Activated CD8-positive, alpha-beta memory T cell treated with anti-CD3 and anti-CD28 coated beads, Interleukin-2, amount 10 ng/mL, durations not matched to agents 7 days and 5 days (primary cell): ENCODE measurements at regions not wholly inside any gene's neighbourhood (a gene's known extent, or its start where the extent isn't known, plus 50 kb on each side); places are given as distances from the start of the nearest gene placed in this dataset.

ENCODE experiments used
- ATAC-seq: fragments of 150-1000 bp; cut with Tn5 transposase; one replicate; pipeline ENCODE4 v1.10.0; 2021; ENCODE audit warnings: moderate library complexity
- CTCF ChIA-PET: fragments of 350-600 bp; sonication (Branson Sonifier 250); formaldehyde crosslinking; loops from one replicate; lab custom pipeline; 2021; ENCODE audit warnings: antibody characterized with exemption; lab: Charles Lee
- DNase-seq: peaks from one replicate; pipeline ENCODE4 v3.0.0-alpha.2; 2020
- H3K27ac Mint-ChIP-seq: one replicate; pipeline ENCODE4 v1.8.0; 2021; ENCODE audit warnings: mild to moderate bottlenecking, mixed read lengths
- H3K27me3 Mint-ChIP-seq: one replicate; pipeline ENCODE4 v1.8.0; 2021; ENCODE audit warnings: mixed read lengths
- H3K36me3 Mint-ChIP-seq: one replicate; pipeline ENCODE4 v1.8.0; 2021; ENCODE audit warnings: mild to moderate bottlenecking, mixed read lengths
- H3K4me1 Mint-ChIP-seq: one replicate; pipeline ENCODE4 v1.8.0; 2021; ENCODE audit warnings: mixed read lengths
- H3K4me3 Mint-ChIP-seq: one replicate; pipeline ENCODE4 v1.8.0; 2021; ENCODE audit warnings: mild to moderate bottlenecking, moderate library complexity, mixed read lengths
- H3K9me3 Mint-ChIP-seq: one replicate; pipeline ENCODE4 v1.8.0; 2022; ENCODE audit warnings: low read depth, mixed read lengths

DNA sequence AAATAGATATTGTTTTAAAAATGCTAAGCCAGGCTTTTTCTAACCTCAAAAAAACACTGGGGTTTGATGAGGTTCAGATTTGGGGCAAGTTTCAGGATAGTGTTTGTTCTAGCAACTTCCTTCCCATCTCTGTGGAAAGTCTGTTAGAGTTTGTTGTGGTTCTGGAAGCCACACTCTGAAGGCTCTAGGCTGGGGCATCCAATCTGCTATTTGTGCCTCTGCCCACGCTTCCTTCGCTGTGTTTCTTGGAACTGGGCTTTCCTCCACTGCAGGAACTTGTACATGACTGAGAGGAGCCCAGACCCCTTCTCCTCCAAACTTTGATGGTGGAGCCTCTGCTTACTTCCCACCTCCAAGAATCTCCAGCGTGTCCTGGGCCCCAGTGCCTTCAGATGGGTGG, 108.5 kb upstream of the SLC25A13 start:
- Mint-ChIP-seq H3K27me3 (peaks cover 29% of the 10 kb centered on the region), H3K9me3 (no peaks in the 10 kb centered on the region), H3K4me3 (no peak overlapping the region), H3K4me1 (peaks cover 10% of the 10 kb centered on the region), H3K36me3 (no peaks in the 10 kb centered on the region), H3K27ac (no peak overlapping the region)
- ATAC-seq (no peak), DNase-seq (no peak)
- CTCF ChIA-PET, result no interaction called here

DNA sequence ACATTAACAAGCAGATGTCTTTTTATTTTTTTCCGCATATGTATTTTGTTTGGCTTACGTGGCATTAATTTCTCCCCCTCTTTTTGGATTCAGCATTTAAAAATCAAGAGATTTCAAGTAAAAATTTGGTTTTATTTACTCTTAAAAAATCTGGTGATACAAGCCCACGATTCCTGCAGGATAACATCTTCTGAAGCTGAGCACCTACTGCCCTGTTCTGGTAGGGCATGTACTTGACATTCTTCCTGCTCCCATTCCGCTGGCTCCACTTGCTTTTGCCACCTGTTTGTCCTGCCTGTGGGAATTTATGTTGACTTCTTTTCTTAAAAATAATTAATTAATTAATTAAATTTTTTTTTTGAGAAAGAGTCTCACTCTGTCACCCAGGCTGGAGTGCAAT, 105.2 kb upstream of the SLC25A13 start:
- DNase-seq, result no peak
- peaks cover 31% of the 10 kb centered on the region for H3K27me3 Mint-ChIP-seq
- CTCF ChIA-PET, result interaction anchor here (0.8 kb wide), 1 partner anchor 10 kb away, joined by 3 read pairs; no protein-coding TSS in a partner anchor
- H3K4me3 Mint-ChIP-seq, result no peak overlapping the region
- no peaks in the 10 kb centered on the region for H3K36me3 Mint-ChIP-seq
- no peaks in the 10 kb centered on the region for H3K9me3 Mint-ChIP-seq
- no peak overlapping the region for H3K27ac Mint-ChIP-seq
- H3K4me1 Mint-ChIP-seq, result peaks cover 10% of the 10 kb centered on the region
- ATAC-seq, result no peak

DNA sequence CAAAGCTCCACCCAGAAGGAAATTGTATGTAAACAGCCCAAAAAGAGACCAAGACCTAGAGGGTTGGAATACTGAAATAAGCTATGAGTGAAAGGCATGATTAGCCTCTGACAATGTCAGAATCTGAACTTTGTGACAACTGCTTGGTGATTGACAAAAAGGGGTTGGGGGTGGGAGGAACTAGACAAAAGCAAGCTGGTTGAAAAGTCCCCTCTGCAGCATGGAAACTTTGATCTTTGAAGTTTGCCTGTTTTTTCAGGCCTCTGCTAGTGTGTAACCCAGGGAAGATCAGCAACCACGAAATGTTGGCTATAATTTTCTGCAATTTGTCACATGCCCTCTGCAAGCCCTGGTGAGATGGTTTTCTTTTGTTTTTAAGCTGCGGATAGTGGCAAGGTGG, 104.8 kb upstream of the SLC25A13 start:
- CTCF ChIA-PET, result interaction anchor here (0.8 to 1.0 kb wide), 2 partner anchors 10 to 96 kb away, joined by 3 read pairs; no protein-coding TSS in a partner anchor
- H3K9me3 Mint-ChIP-seq, result no peaks in the 10 kb centered on the region
- peaks cover 10% of the 10 kb centered on the region for H3K4me1 Mint-ChIP-seq
- ATAC-seq (no peak), DNase-seq (no peak)
- no peaks in the 10 kb centered on the region for H3K36me3 Mint-ChIP-seq
- H3K27me3 Mint-ChIP-seq, result peaks cover 35% of the 10 kb centered on the region
- no peak overlapping the region for H3K27ac Mint-ChIP-seq
- no peak overlapping the region for H3K4me3 Mint-ChIP-seq

DNA sequence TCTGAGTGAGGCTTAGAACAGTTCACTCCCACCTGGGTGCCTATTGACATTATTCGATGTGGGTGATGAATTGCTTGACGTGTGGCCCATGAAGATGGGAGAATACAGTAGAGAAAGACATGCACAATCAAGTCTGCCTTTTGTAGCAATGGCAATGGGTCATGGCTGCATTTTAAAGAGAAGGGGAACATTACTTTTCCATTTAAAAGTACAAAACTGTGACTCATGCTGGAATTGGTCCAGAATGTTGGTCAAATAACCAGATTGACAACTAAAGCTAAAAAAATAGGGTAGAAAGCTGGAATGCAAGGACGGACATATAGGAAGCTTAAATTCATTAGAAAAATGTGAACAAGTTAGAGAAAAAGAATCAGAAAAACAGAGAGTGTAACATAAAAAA, 104.1 kb upstream of the SLC25A13 start:
- Mint-ChIP-seq H3K27me3 (peaks cover 36% of the 10 kb centered on the region), H3K36me3 (no peaks in the 10 kb centered on the region), H3K9me3 (no peaks in the 10 kb centered on the region), H3K27ac (no peak overlapping the region), H3K4me1 (peaks cover 10% of the 10 kb centered on the region), H3K4me3 (no peak overlapping the region)
- DNase-seq, result no peak
- CTCF ChIA-PET, result interaction anchor here (0.8 to 1.0 kb wide), 2 partner anchors 11 to 96 kb away, joined by 3 read pairs; no protein-coding TSS in a partner anchor
- no peak for ATAC-seq

DNA sequence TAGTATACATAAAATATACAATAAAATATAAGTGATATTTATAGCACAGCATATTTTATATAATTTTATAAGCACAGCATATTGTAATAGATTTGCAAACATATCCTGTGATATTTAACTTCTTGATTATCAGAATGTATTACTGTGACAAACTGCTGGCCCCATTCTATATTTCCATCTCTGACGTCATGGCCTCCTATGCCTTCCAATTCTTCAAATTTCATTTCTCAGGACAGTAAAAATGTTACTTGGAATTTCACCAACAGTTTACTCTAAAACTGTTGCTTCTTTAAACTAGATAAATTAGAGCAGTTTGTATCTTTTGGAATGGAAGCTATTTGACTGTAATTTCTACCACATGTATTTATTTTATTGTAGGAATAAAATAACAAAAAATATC, 102.5 kb upstream of the SLC25A13 start:
- CTCF ChIA-PET, result no interaction called here
- no peak overlapping the region for H3K27ac Mint-ChIP-seq
- no peak for ATAC-seq
- H3K4me1 Mint-ChIP-seq, result no peaks in the 10 kb centered on the region
- H3K9me3 Mint-ChIP-seq, result no peaks in the 10 kb centered on the region
- H3K4me3 Mint-ChIP-seq, result no peak overlapping the region
- H3K27me3 Mint-ChIP-seq, result peaks cover 33% of the 10 kb centered on the region
- no peaks in the 10 kb centered on the region for H3K36me3 Mint-ChIP-seq
- no peak for DNase-seq

DNA sequence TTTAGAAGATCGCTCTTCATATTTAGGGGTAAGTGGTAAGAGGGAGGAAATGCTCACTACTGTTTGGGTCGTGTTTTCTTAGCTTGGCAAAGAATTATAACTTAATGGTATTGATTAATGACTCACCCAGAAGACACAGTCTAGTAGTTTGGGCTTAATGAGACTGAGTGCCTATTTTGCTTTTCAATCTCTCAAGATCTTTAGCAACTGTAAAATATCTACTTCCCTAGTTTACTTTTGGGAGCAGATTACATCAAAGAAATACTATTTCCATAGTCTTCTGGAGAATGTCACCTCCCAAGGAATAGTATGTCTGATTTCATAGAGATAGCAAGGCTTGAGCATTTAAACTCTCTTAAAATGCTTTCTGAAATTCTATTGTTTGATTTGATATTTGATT, 100.5 kb upstream of the SLC25A13 start:
- CTCF ChIA-PET, result interaction anchor here (1.9 kb wide), 1 partner anchor 605 kb away, joined by 5 read pairs; no protein-coding TSS in a partner anchor
- no peaks in the 10 kb centered on the region for H3K4me1 Mint-ChIP-seq
- no peaks in the 10 kb centered on the region for H3K36me3 Mint-ChIP-seq
- peaks cover 32% of the 10 kb centered on the region for H3K27me3 Mint-ChIP-seq
- H3K9me3 Mint-ChIP-seq, result no peaks in the 10 kb centered on the region
- DNase-seq (no peak), ATAC-seq (no peak)
- H3K27ac Mint-ChIP-seq, result no peak overlapping the region
- no peak overlapping the region for H3K4me3 Mint-ChIP-seq

DNA sequence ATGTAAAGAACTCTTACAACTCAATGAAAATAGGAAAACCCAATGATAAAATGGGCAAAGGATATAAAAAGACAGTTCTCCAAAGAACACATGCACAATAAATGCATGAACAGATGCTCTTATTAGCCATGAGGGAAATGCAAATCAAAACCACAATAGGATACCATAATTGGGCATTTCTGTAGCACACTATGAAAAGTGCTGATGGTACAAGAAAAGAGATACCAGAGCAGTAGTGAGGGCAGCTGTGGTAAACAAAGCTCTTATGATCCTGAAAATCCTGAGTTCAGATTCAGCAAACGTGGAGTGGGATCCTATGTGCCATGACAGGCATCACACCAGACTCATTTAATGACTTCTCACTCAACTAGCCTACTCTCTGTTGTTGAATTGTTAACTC, 96.7 kb upstream of the SLC25A13 start:
- Mint-ChIP-seq H3K4me1 (peaks cover 3% of the 10 kb centered on the region), H3K36me3 (no peaks in the 10 kb centered on the region), H3K27ac (no peak overlapping the region), H3K27me3 (peaks cover 33% of the 10 kb centered on the region), H3K9me3 (no peaks in the 10 kb centered on the region), H3K4me3 (no peak overlapping the region)
- CTCF ChIA-PET, result interaction anchor here (0.6 kb wide), 1 partner anchor 1273 kb away, joined by 3 read pairs; no protein-coding TSS in a partner anchor
- no peak for ATAC-seq
- DNase-seq, result no peak

DNA sequence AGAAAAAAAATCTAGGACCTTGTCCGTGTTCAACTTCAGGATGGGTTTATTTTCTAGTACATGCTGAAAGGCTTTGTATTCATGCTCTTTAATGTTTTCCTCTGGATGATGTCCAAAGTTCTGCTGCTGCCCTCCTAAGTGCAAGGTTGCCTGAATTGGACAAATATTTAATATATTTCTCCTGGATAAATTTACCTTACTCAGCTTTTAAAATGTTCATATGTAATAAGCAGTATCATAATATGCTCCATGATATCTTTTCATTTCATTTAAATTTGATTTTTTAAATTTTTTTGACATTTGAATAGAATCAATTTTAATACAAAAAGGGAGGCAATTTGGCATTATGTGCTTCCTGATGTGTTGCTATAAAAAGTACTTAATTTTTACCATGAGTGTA, 95.9 kb upstream of the SLC25A13 start:
- Mint-ChIP-seq H3K27ac (no peak overlapping the region), H3K4me3 (no peak overlapping the region), H3K36me3 (no peaks in the 10 kb centered on the region), H3K27me3 (peaks cover 33% of the 10 kb centered on the region), H3K9me3 (no peaks in the 10 kb centered on the region), H3K4me1 (peaks cover 3% of the 10 kb centered on the region)
- CTCF ChIA-PET, result no interaction called here
- no peak for DNase-seq
- ATAC-seq, result no peak

DNA sequence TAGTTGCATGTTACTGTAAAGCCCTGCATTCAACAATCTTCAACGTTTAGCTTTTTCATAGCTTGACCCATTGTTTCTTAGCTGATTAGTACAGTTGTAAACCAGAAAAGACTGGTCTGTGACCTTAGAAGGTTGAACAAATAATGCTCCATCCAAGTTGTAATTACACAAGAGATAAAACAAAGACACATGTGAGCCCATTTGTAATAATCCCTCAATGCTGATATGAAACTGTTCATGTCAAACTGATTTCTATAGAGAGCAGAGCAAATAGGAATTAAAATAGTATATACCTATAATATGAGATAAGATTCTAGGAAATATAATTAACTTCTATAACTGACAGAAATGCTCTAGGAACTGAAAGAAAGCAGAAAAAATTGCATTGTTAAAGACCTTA, 94.7 kb upstream of the SLC25A13 start:
- peaks cover 3% of the 10 kb centered on the region for H3K4me1 Mint-ChIP-seq
- CTCF ChIA-PET, result no interaction called here
- no peak overlapping the region for H3K27ac Mint-ChIP-seq
- no peak overlapping the region for H3K4me3 Mint-ChIP-seq
- H3K9me3 Mint-ChIP-seq, result no peaks in the 10 kb centered on the region
- ATAC-seq, result no peak
- no peaks in the 10 kb centered on the region for H3K36me3 Mint-ChIP-seq
- peaks cover 25% of the 10 kb centered on the region for H3K27me3 Mint-ChIP-seq
- no peak for DNase-seq

DNA sequence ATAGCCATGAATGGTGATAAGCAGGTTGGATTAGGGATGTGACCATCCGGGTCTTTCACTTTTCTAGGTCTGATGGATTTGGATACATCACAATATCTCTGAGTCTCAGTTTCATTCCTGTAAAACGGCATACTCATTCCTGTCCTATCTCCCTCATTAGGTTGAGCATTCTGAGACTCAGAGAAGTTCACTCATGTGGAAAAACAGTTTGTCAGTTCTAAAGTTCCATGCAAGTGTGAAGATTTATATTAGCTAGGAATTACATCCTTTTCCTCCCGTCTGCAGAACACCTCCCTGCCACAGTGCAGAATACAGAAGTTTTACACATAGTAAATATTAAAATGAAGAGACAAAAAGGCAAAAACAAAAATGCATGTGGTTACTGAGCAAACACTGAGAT, 94.2 kb upstream of the SLC25A13 start:
- H3K4me3 Mint-ChIP-seq, result no peak overlapping the region
- DNase-seq (no peak), ATAC-seq (no peak)
- CTCF ChIA-PET, result interaction anchor here (0.6 kb wide), 1 partner anchor 125 kb away, joined by 3 read pairs; no protein-coding TSS in a partner anchor
- H3K27me3 Mint-ChIP-seq, result peaks cover 24% of the 10 kb centered on the region
- H3K4me1 Mint-ChIP-seq, result peaks cover 3% of the 10 kb centered on the region
- H3K27ac Mint-ChIP-seq, result no peak overlapping the region
- no peaks in the 10 kb centered on the region for H3K36me3 Mint-ChIP-seq
- no peaks in the 10 kb centered on the region for H3K9me3 Mint-ChIP-seq

DNA sequence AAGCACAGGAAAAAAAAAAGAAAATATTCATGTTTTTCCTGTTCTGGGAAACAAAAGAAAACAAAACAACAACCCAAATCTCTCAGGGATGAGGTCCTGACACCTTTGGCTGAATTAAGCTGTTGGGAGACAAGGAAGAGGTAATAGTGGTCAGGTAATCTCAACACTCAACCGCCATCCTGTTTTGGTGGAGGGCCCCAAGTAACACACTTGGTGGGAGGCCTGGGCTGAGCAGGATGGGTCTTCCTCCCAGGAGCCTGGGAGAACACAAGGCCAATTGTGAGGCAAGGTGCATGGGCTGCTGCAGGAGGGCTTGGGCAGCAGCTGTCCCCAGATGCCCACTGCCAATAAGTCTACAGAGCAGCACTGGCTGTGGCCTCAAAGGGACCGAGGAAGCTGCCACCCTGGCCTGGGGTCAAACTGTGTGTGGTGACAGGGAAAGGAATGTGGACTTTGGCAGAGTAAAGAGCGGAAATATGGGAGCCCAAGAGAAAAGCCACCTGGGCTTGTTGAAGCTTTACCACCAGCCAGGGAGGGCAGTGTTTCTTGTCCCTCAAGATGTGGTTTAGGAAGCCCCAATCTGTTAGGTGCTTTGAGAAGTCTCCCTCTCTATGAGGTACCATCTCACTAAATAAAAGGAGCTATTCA, 93.5 kb upstream of the SLC25A13 start:
- no peak overlapping the region for H3K4me3 Mint-ChIP-seq
- H3K9me3 Mint-ChIP-seq, result no peaks in the 10 kb centered on the region
- H3K4me1 Mint-ChIP-seq, result peaks cover 3% of the 10 kb centered on the region
- no peaks in the 10 kb centered on the region for H3K36me3 Mint-ChIP-seq
- peaks cover 24% of the 10 kb centered on the region for H3K27me3 Mint-ChIP-seq
- ATAC-seq (no peak), DNase-seq (no peak)
- CTCF ChIA-PET, result interaction anchor here (0.6 to 4.1 kb wide), 2 partner anchors 126 to 612 kb away, joined by 3 to 14 read pairs; no protein-coding TSS in a partner anchor
- H3K27ac Mint-ChIP-seq, result no peak overlapping the region

DNA sequence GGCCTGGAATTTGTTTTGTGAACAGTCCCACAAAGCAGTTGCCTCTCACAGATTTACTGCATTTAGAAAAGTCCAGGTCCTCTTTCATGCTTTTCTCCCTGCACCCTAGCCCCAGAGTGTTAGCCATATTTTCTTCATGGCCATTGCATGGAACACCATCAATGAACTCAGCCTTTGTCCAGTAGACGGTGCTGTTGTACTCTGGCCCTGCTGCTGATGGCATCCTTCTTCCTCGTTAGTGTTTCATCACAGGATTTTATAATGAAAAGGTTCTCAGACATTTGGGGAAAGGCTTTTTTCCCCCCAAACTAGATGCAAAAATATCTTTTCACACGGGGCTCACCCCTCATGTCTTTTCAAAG, 93.0 kb upstream of the SLC25A13 start:
- H3K27me3 Mint-ChIP-seq, result peaks cover 26% of the 10 kb centered on the region
- DNase-seq (peak; percentile 66), ATAC-seq (peak; percentile 77)
- CTCF ChIA-PET, result interaction anchor here (4.1 kb wide), 1 partner anchor 613 kb away, joined by 14 read pairs; no protein-coding TSS in a partner anchor
- peaks cover 3% of the 10 kb centered on the region for H3K4me1 Mint-ChIP-seq
- H3K9me3 Mint-ChIP-seq, result no peaks in the 10 kb centered on the region
- no peaks in the 10 kb centered on the region for H3K36me3 Mint-ChIP-seq
- no peak overlapping the region for H3K27ac Mint-ChIP-seq
- no peak overlapping the region for H3K4me3 Mint-ChIP-seq

DNA sequence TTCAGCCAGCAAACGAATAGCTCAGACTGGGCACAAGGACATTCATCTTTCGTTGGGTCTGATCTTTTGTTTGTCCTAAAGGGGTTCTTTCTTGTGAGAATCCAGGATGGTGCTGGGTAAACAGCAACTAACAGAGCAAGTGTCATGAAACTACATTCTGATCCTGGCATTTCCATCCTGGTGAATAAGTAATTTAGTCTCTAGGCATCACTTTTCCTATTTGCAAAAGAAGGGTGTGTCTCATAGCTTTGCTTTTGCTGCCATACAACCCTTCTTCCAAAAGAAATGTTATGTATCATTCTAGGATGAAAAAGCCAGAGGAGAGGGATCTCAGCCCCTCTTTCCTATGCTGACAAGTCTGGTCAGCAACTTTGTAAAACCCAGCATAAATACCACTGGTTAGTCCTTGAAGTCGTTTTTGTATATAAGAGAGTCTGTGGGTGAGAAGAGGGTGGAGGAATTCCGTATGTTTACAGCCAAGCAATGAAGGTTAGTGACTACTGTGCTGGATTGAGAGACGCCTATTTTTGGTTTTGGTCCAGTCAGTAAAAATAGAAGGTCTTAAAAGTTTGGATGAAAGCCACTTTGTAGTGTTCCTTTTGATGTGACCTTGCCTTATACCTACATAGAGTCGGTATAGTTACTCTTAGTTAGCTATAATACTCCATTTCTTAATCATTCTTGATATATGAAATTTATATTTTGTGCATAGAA, 88.4 kb upstream of the SLC25A13 start:
- ATAC-seq, result no peak
- no peaks in the 10 kb centered on the region for H3K9me3 Mint-ChIP-seq
- no peak for DNase-seq
- peaks cover 3% of the 10 kb centered on the region for H3K4me1 Mint-ChIP-seq
- H3K36me3 Mint-ChIP-seq, result no peaks in the 10 kb centered on the region
- H3K4me3 Mint-ChIP-seq, result no peak overlapping the region
- CTCF ChIA-PET, result no interaction called here
- H3K27ac Mint-ChIP-seq, result no peak overlapping the region
- peaks cover 9% of the 10 kb centered on the region for H3K27me3 Mint-ChIP-seq

DNA sequence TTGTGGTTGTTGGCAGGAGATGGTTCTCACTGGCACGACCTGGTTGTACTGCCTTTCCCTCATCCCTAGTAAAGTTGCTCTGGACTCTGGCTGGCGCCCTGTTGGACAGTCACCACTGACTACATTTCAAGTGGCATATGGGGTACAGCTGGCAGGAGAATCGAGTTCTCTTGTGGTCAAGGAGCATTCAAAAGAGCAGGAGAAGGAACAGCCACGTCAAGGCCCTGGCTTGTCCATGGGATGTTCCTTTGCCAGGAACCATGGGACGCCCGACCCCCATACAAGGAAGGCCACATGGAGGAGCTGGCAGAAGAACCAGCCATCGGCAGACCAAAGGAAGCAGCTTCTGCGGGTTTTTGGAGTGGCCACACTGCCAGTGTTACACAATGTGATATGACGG, 87.0 kb upstream of the SLC25A13 start:
- peaks cover 11% of the 10 kb centered on the region for H3K27me3 Mint-ChIP-seq
- no peak for ATAC-seq
- no peaks in the 10 kb centered on the region for H3K4me1 Mint-ChIP-seq
- no peak for DNase-seq
- H3K9me3 Mint-ChIP-seq, result no peaks in the 10 kb centered on the region
- H3K27ac Mint-ChIP-seq, result no peak overlapping the region
- CTCF ChIA-PET, result no interaction called here
- H3K36me3 Mint-ChIP-seq, result no peaks in the 10 kb centered on the region
- H3K4me3 Mint-ChIP-seq, result no peak overlapping the region
